OCI-M1 (cell line): ENCODE measurements at regions not wholly inside any gene's neighbourhood (a gene's known extent, or its start where the extent isn't known, plus 50 kb on each side); places are given as distances from the start of the nearest gene placed in this dataset.

Experiments used
- DNase-seq: peaks from one replicate; lab custom pipeline; 2025; lab: John Stamatoyannopoulos, UW

- no peak for DNase-seq
Measured at GRCh38 chrX:115491766-115492165, 69.2 kb upstream of the PLS3 start.

GRCh38 chrX:115493015-115493414 lies 68.0 kb upstream of the PLS3 start:
- no peak for DNase-seq

- DNase-seq, result no peak
Measured at GRCh38 chrX:115494161-115494560, 66.8 kb upstream of the PLS3 start.

GRCh38 chrX:115499112-115499805 lies 61.7 kb upstream of the PLS3 start:
- DNase-seq, result peak; percentile 83

GRCh38 chrX:115503099-115503498 lies 57.9 kb upstream of the PLS3 start:
- no peak for DNase-seq

GRCh38 chrX:115504167-115504566 lies 56.8 kb upstream of the PLS3 start:
- no peak for DNase-seq
